ENCODE measurements at regions not wholly inside any gene's neighbourhood (a gene's known extent, or its start where the extent isn't known, plus 50 kb on each side); places are given as distances from the start of the nearest gene placed in this dataset.

GRCh38 chr1:56196839-56197238, 382.5 kb downstream of the PLPP3 start:
- Mint-ChIP-seq H3K4me3 (no peak overlapping the region), H3K27ac (no peak overlapping the region), H3K9me3 (no peaks in the 10 kb centered on the region)

GRCh38 chr1:56194701-56195300, 384.6 kb downstream of the PLPP3 start:
- Mint-ChIP-seq H3K36me3 (ENCODE audit: low read depth) (no peaks in the 10 kb centered on the region), H3K4me1 (ENCODE audit: low read depth) (no peaks in the 10 kb centered on the region), H3K27me3 (ENCODE audit: low read depth) (no peaks in the 10 kb centered on the region)

More at GRCh38 chr1:56196839-56197238, 382.5 kb downstream of the PLPP3 start:
- no peaks in the 10 kb centered on the region for H3K4me1 Mint-ChIP-seq (ENCODE audit: low read depth)
- no peaks in the 10 kb centered on the region for H3K36me3 Mint-ChIP-seq (ENCODE audit: low read depth)
- H3K27me3 Mint-ChIP-seq (ENCODE audit: low read depth) = no peaks in the 10 kb centered on the region

GRCh38 chr1:56193656-56194055, 385.7 kb downstream of the PLPP3 start:
- Mint-ChIP-seq H3K4me1 (ENCODE audit: low read depth) (no peaks in the 10 kb centered on the region), H3K27ac (no peak overlapping the region), H3K4me3 (no peak overlapping the region), H3K9me3 (no peaks in the 10 kb centered on the region), H3K27me3 (ENCODE audit: low read depth) (no peaks in the 10 kb centered on the region), H3K36me3 (ENCODE audit: low read depth) (no peaks in the 10 kb centered on the region)

More at GRCh38 chr1:56194701-56195300, 384.6 kb downstream of the PLPP3 start:
- Mint-ChIP-seq H3K27ac (no peak overlapping the region), H3K9me3 (no peaks in the 10 kb centered on the region), H3K4me3 (no peak overlapping the region)

GRCh38 chr1:56191369-56191768, 388.0 kb downstream of the PLPP3 start:
- Mint-ChIP-seq H3K4me3 (no peak overlapping the region), H3K9me3 (no peaks in the 10 kb centered on the region), H3K4me1 (ENCODE audit: low read depth) (no peaks in the 10 kb centered on the region), H3K36me3 (ENCODE audit: low read depth) (no peaks in the 10 kb centered on the region), H3K27ac (no peak overlapping the region), H3K27me3 (ENCODE audit: low read depth) (no peaks in the 10 kb centered on the region)

- Mint-ChIP-seq H3K9me3 (no peaks in the 10 kb centered on the region), H3K36me3 (ENCODE audit: low read depth) (no peaks in the 10 kb centered on the region), H3K27ac (no peak overlapping the region), H3K4me3 (no peak overlapping the region), H3K4me1 (ENCODE audit: low read depth) (no peaks in the 10 kb centered on the region), H3K27me3 (ENCODE audit: low read depth) (no peaks in the 10 kb centered on the region)
Observed at GRCh38 chr1:56190806-56191365, 388.5 kb downstream of the PLPP3 start.

- Mint-ChIP-seq H3K27me3 (ENCODE audit: low read depth) (no peaks in the 10 kb centered on the region), H3K4me3 (no peak overlapping the region), H3K27ac (no peak overlapping the region), H3K9me3 (no peaks in the 10 kb centered on the region), H3K4me1 (ENCODE audit: low read depth) (no peaks in the 10 kb centered on the region), H3K36me3 (ENCODE audit: low read depth) (no peaks in the 10 kb centered on the region)
Observed at GRCh38 chr1:56189946-56190805, 389.2 kb downstream of the PLPP3 start.

GRCh38 chr1:56189454-56189853, 389.9 kb downstream of the PLPP3 start:
- Mint-ChIP-seq H3K36me3 (ENCODE audit: low read depth) (no peaks in the 10 kb centered on the region), H3K27me3 (ENCODE audit: low read depth) (no peaks in the 10 kb centered on the region), H3K4me1 (ENCODE audit: low read depth) (no peaks in the 10 kb centered on the region), H3K9me3 (no peaks in the 10 kb centered on the region), H3K4me3 (no peak overlapping the region), H3K27ac (no peak overlapping the region)

GRCh38 chr1:56188855-56189254, 390.5 kb downstream of the PLPP3 start:
- Mint-ChIP-seq H3K27ac (no peak overlapping the region), H3K9me3 (no peaks in the 10 kb centered on the region), H3K4me1 (ENCODE audit: low read depth) (no peaks in the 10 kb centered on the region), H3K27me3 (ENCODE audit: low read depth) (no peaks in the 10 kb centered on the region), H3K36me3 (ENCODE audit: low read depth) (no peaks in the 10 kb centered on the region), H3K4me3 (no peak overlapping the region)

- Mint-ChIP-seq H3K27me3 (ENCODE audit: low read depth) (no peaks in the 10 kb centered on the region), H3K36me3 (ENCODE audit: low read depth) (no peaks in the 10 kb centered on the region), H3K4me3 (no peak overlapping the region), H3K4me1 (ENCODE audit: low read depth) (no peaks in the 10 kb centered on the region), H3K9me3 (no peaks in the 10 kb centered on the region), H3K27ac (no peak overlapping the region)
Observed at GRCh38 chr1:56188221-56188620, 391.1 kb downstream of the PLPP3 start.

GRCh38 chr1:56187405-56187804, 392.0 kb downstream of the PLPP3 start:
- no peaks in the 10 kb centered on the region for H3K36me3 Mint-ChIP-seq (ENCODE audit: low read depth)
- H3K4me1 Mint-ChIP-seq (ENCODE audit: low read depth) = no peaks in the 10 kb centered on the region
- H3K9me3 Mint-ChIP-seq = no peaks in the 10 kb centered on the region
- H3K4me3 Mint-ChIP-seq = no peak overlapping the region
- H3K27me3 Mint-ChIP-seq (ENCODE audit: low read depth) = no peaks in the 10 kb centered on the region
- no peak overlapping the region for H3K27ac Mint-ChIP-seq

GRCh38 chr1:56185493-56185892, 393.9 kb downstream of the PLPP3 start:
- H3K27ac Mint-ChIP-seq = no peak overlapping the region

GRCh38 chr1:56183151-56183550, 396.2 kb downstream of the PLPP3 start:
- no peak overlapping the region for H3K27ac Mint-ChIP-seq
- no peaks in the 10 kb centered on the region for H3K9me3 Mint-ChIP-seq
- H3K27me3 Mint-ChIP-seq (ENCODE audit: low read depth) = no peaks in the 10 kb centered on the region
- no peak overlapping the region for H3K4me3 Mint-ChIP-seq
- no peaks in the 10 kb centered on the region for H3K36me3 Mint-ChIP-seq (ENCODE audit: low read depth)
- H3K4me1 Mint-ChIP-seq (ENCODE audit: low read depth) = no peaks in the 10 kb centered on the region

More at GRCh38 chr1:56185493-56185892, 393.9 kb downstream of the PLPP3 start:
- Mint-ChIP-seq H3K9me3 (no peaks in the 10 kb centered on the region), H3K4me3 (no peak overlapping the region), H3K4me1 (ENCODE audit: low read depth) (no peaks in the 10 kb centered on the region), H3K27me3 (ENCODE audit: low read depth) (no peaks in the 10 kb centered on the region), H3K36me3 (ENCODE audit: low read depth) (no peaks in the 10 kb centered on the region)

GRCh38 chr1:56180520-56181190, 398.7 kb downstream of the PLPP3 start:
- H3K4me3 Mint-ChIP-seq = no peak overlapping the region
- no peaks in the 10 kb centered on the region for H3K36me3 Mint-ChIP-seq (ENCODE audit: low read depth)
- H3K27me3 Mint-ChIP-seq (ENCODE audit: low read depth) = no peaks in the 10 kb centered on the region
- H3K4me1 Mint-ChIP-seq (ENCODE audit: low read depth) = no peaks in the 10 kb centered on the region
- no peak overlapping the region for H3K27ac Mint-ChIP-seq
- no peaks in the 10 kb centered on the region for H3K9me3 Mint-ChIP-seq

- Mint-ChIP-seq H3K4me3 (no peak overlapping the region), H3K9me3 (no peaks in the 10 kb centered on the region), H3K27me3 (ENCODE audit: low read depth) (peaks cover 4% of the 10 kb centered on the region), H3K4me1 (ENCODE audit: low read depth) (no peaks in the 10 kb centered on the region), H3K27ac (no peak overlapping the region), H3K36me3 (ENCODE audit: low read depth) (no peaks in the 10 kb centered on the region)
Observed at GRCh38 chr1:56179543-56179942, 399.8 kb downstream of the PLPP3 start.

Data from T-helper 1 cell treated with Interleukin-12 subunit alpha and Interleukin-12 subunit beta and Interleukin-4 antibody, amounts not matched to agents 30 μg/mL and 1 μg/mL, for 36 hours (primary cell).